ENCODE measurements at regions not wholly inside any gene's neighbourhood (a gene's known extent, or its start where the extent isn't known, plus 50 kb on each side); places are given as distances from the start of the nearest gene placed in this dataset.

DNA sequence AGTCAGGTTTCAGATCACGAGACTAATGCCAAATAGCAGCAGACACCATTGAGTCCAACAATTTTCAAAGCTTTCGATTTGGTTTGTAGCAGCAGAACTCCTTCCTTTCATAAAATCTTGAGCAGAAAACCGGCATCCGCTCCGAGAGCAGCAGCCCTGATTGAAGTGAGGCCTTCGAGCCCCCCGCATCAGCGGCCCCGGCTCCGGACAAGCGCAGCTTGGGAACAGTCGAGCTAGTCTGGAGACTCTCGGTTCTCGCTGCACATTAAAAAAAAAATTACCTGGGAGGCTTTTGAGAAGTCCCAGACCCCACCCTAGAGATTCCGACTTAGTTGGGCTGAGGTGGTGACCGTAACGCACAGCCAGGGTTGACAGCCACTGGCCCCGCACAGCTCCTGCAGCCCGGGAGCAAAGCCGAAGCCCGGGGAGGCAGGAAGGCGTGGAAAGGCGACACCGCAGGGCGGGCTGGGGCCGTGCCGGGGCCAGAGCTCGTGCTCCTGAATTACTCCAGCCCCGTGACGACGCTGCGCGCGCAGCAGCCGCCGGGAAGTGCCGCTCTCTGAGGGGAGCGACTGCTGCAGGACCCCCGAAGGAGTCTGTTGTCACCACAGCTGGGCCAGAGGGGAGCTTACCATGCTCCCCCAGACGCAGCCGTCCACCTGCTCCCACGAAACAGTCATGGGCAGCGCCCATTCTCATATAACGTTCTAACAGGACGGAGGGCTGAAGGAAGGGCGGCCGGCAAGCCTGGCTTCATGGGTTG is 57.8 kb downstream of the SPATA19 start:
- Mint-ChIP-seq H3K36me3 (no peaks in the 10 kb centered on the region), H3K27me3 (peaks cover 49% of the 10 kb centered on the region), H3K9me3 (no peaks in the 10 kb centered on the region), H3K4me3 (no peak overlapping the region), H3K27ac (no peak overlapping the region), H3K4me1 (peaks cover 6% of the 10 kb centered on the region)
- ATAC-seq: no peak

DNA sequence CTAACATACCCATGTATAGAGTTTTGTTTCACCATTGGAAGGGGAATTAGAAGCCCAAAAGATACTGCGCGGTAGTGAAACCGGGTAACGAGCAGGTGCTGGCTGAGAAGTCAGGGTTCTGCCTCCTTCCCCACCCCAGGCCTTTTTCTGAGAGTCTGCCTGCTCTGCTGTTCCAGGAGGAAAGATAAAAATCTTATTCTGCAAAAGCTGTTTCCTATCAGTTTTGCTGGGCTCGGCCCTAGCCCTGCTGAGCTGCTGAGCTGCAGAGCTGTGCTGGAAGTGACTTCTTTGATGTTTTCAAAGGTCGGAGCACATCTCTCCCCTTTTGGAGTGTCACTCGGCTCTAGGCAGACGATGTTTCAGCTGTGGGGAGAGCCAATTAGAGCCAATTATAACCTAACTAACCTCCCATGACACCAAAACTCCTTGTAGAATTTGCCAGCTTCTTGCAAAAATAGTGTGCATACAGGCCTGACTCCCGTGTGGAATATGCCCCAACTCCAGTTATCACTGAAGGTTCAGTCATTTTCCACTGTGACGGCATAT is 59.4 kb downstream of the SPATA19 start:
- Mint-ChIP-seq H3K4me1 (peaks cover 6% of the 10 kb centered on the region), H3K4me3 (no peak overlapping the region), H3K27ac (no peak overlapping the region), H3K9me3 (no peaks in the 10 kb centered on the region), H3K36me3 (no peaks in the 10 kb centered on the region), H3K27me3 (peaks cover 53% of the 10 kb centered on the region)
- ATAC-seq: no peak

DNA sequence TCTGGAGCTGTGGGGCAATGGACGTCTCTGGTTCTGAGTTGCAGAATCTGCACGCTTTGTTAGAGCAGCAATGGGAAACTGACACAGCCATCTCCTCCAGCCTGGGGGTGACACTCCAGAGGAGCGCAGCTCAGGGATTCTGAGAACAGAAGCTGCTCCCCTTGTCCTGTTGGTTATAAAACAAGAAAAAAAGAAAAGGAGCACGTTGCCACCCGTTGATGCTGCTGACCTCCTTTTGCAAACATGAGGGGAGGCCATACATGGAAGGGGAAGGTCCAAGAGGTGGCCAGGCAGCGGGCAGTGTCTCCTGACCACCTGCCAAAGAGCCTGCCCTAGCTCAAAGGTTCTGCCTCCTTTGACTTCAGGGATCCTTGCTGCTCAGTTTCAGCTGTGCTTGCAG is 61.0 kb downstream of the SPATA19 start:
- Mint-ChIP-seq H3K36me3 (no peaks in the 10 kb centered on the region), H3K27ac (no peak overlapping the region), H3K9me3 (no peaks in the 10 kb centered on the region), H3K27me3 (peaks cover 38% of the 10 kb centered on the region), H3K4me1 (peaks cover 6% of the 10 kb centered on the region), H3K4me3 (no peak overlapping the region)
- no peak for ATAC-seq

DNA sequence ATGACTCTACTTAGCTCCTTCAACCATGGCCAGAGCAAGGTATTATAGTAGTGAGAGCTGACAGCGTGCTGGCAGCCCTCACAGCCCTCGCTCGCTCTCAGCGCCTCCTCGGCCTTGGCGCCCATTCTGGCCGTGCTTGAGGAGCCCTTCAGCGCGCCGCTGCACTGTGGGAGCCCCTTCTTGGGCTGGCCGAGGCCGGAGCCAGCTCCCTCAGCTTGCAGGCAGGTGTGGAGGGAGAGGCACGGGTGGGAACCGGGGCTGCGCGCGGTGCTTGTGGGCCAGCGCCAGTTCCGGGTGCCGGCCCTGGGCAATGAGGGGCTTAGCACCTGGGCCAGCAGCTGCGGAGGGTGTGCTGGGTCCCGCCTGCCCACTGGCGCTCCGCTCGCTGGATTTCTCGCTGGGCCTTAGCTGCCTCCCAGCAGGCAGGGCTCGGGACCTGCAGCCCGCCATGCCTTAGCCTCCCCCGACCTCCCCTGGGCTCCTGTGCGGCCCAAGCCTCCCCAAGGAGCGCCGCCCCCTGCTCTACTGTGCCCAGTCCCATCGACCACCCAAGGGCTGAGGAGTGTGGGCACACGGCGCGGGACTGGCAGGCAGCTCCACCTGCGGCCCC is 63.1 kb downstream of the SPATA19 start:
- ATAC-seq: no peak
- Mint-ChIP-seq H3K36me3 (no peaks in the 10 kb centered on the region), H3K9me3 (no peaks in the 10 kb centered on the region), H3K27me3 (peaks cover 21% of the 10 kb centered on the region), H3K27ac (no peak overlapping the region), H3K4me3 (no peak overlapping the region), H3K4me1 (no peaks in the 10 kb centered on the region)

DNA sequence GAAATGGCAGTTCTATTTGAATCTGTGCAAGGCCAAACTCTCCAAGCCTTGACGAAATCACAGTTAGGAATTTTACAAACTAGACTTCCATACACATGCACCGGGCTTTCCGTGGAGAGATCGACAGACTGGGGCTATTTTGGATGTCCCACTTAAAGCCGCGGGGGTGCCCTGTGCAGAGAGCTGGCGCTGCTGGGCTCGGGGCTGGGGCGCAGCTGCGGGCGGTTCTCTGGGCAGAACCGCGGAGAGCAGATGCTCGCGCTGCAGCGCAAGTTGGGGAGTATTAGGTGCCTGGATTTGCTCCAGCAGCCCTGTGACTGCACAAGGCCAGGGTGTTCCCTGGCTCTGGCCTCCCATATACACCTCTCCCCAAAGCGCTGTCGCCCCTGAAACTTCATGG is 67.2 kb downstream of the SPATA19 start:
- H3K27me3 Mint-ChIP-seq: peaks cover 8% of the 10 kb centered on the region
- ATAC-seq: no peak
- no peak overlapping the region for H3K4me3 Mint-ChIP-seq
- H3K9me3 Mint-ChIP-seq: peaks cover 4% of the 10 kb centered on the region
- H3K36me3 Mint-ChIP-seq: no peaks in the 10 kb centered on the region
- no peaks in the 10 kb centered on the region for H3K4me1 Mint-ChIP-seq
- H3K27ac Mint-ChIP-seq: no peak overlapping the region

DNA sequence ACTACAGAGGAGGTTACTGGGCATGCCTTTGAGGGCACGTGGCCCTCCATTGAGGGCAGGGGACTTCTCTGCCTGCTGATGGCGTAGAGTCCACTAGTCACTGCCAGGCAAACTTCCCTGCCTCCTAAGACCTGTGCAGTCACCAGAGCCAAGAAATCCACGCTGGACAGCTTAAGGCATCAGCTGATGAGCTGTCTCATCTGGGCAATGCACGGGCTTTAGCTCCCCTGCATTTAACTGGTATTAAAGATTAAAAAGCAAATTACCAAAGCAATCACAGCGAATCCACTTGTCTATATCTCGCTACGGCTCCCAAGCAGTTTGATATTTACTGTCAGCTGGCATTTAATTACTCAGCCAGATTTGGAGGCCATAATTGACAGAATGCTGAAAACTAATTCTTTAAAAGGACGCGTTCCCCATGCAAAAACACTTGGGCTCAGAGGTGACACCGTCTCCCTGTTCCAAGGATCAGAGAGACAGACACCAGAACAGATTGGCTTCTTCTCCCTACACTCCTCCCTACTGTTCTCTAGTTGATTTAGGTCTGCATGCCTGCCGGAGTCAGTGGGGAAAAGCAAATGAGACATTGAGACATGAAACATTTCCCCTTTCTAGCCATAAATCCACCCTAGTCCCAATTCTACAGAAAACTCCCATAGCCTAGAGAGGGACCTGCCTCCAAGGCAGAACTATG is 68.5 kb downstream of the SPATA19 start:
- peaks cover 8% of the 10 kb centered on the region for H3K27me3 Mint-ChIP-seq
- no peaks in the 10 kb centered on the region for H3K36me3 Mint-ChIP-seq
- H3K4me1 Mint-ChIP-seq: no peaks in the 10 kb centered on the region
- no peak for ATAC-seq
- no peak overlapping the region for H3K4me3 Mint-ChIP-seq
- H3K27ac Mint-ChIP-seq: no peak overlapping the region
- peaks cover 4% of the 10 kb centered on the region for H3K9me3 Mint-ChIP-seq

DNA sequence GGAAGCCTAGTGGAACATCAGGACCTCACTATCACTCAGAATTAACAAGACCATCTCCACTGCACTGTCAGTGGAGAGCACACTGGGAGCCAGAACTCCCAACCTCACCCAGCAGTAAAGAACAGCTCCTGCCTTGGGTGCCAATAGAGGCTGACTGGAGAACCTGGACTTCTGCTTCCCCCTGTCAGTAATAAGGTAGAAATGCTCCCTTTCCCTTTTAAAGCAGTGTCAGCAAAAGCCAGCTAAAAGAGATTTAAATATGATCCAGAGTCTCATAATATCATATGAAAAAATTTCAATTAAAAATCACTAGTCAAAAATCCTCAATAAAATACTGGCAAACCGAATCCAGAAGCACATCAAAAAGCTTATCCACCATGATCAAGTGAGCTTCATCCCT is 82.8 kb downstream of the SPATA19 start:
- H3K27ac Mint-ChIP-seq: no peak overlapping the region

DNA sequence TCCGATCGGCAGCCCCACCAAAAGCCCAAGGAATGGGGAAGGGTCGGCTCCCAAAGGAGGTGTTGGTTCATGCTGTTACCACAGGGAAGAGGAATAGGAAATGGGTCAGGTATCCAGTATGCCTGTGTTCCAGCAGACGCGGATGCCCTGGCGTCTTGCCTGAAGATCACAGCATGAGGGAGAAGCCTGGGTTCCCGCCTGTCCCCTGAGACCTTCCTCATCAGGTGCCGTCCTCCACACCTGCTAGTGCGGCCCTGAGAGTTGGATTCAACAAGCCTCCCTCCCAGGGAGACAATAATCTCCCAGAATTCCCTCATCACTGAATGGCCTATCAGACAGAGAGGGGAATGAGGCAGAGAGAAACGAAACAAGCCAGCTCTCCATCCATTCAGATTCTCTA is 92.2 kb downstream of the SPATA19 start:
- H3K4me3 Mint-ChIP-seq: no peak overlapping the region
- no peak for ATAC-seq
- H3K27me3 Mint-ChIP-seq: peaks cover 26% of the 10 kb centered on the region
- no peaks in the 10 kb centered on the region for H3K36me3 Mint-ChIP-seq
- H3K27ac Mint-ChIP-seq: no peak overlapping the region
- H3K9me3 Mint-ChIP-seq: peaks cover 8% of the 10 kb centered on the region
- H3K4me1 Mint-ChIP-seq: no peaks in the 10 kb centered on the region

More for the DNA sequence above, 82.8 kb downstream of the SPATA19 start:
- ATAC-seq: no peak
- no peaks in the 10 kb centered on the region for H3K4me1 Mint-ChIP-seq
- H3K4me3 Mint-ChIP-seq: no peak overlapping the region
- H3K9me3 Mint-ChIP-seq: peaks cover 15% of the 10 kb centered on the region
- H3K36me3 Mint-ChIP-seq: no peaks in the 10 kb centered on the region
- no peaks in the 10 kb centered on the region for H3K27me3 Mint-ChIP-seq

DNA sequence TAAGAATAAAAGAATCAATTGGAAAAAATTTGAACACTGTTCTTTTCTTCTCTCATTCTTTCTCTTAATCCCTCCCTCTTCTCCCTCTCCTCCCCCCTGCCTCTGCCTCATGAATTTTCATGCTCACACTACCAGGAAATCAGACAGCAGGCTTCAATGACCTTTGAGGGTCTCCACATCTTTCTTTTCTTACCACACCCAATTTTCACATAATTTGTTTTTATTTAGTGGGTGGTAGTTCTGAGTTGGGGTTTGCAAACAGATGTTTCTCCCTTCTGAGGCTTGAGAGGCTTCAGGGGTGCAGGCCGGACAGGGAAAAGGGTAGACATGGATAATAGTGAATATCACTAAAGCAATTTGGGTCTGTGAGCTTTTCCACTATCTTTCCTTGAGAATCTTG is 95.5 kb downstream of the SPATA19 start:
- Mint-ChIP-seq H3K4me3 (no peak overlapping the region), H3K9me3 (peaks cover 4% of the 10 kb centered on the region), H3K27me3 (peaks cover 17% of the 10 kb centered on the region), H3K36me3 (no peaks in the 10 kb centered on the region), H3K4me1 (no peaks in the 10 kb centered on the region), H3K27ac (no peak overlapping the region)
- ATAC-seq: no peak

DNA sequence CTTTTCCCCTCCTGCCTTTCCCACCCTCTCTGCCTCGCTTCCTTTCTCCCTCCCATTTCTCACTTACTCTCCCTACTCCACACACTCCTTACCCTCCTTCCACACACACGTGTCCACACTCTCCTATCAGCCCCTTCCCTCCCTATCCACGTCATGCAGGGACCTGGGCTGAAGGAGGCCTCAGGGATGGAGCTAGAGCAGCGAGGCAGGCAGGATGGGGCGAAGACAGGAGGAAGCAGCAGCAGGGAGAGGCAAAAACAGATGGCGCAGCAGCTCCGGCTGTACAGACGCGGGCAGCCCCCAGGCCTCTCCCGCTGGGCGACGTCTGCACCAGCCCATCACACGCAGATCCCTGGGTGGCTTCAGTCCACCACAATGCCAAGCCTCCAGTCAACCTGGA is 97.9 kb downstream of the SPATA19 start:
- no peak overlapping the region for H3K27ac Mint-ChIP-seq
- H3K27me3 Mint-ChIP-seq: peaks cover 9% of the 10 kb centered on the region
- ATAC-seq: no peak
- peaks cover 4% of the 10 kb centered on the region for H3K9me3 Mint-ChIP-seq
- no peaks in the 10 kb centered on the region for H3K4me1 Mint-ChIP-seq
- H3K36me3 Mint-ChIP-seq: no peaks in the 10 kb centered on the region
- H3K4me3 Mint-ChIP-seq: no peak overlapping the region

DNA sequence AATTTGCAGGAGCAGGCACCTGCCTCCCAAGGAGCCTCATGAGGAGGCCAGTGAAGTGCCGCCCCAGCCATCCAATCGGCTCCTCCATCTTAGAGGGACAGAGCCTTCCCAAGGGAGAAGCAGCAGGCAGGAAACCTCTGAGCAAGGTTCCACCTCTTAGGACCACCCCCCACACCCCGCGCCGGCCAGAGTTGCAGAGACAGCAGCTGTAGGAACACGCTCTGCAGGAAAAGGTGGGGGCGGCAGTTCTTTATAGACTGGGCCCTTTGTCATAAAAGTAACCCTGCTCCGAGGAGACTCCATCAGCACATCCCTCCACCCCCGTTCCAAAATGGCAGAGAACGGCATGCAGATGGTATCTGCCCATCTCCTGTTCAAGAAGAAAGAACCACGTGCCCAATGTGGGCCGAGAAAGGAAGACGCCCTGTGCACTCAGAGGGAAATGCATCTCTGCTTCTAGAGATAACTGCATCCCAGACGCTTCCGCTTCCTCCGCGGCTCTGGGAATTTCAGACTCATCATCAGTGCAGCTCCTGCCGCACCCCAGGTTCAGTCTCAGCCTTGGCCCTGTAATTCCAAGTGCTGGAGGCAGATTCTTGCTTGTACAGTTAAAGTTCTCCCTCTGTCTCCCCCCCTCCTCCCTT is 98.5 kb downstream of the SPATA19 start:
- Mint-ChIP-seq H3K4me3 (no peak overlapping the region), H3K27ac (no peak overlapping the region), H3K36me3 (no peaks in the 10 kb centered on the region), H3K4me1 (no peaks in the 10 kb centered on the region), H3K9me3 (peaks cover 4% of the 10 kb centered on the region), H3K27me3 (peaks cover 9% of the 10 kb centered on the region)
- ATAC-seq: no peak

DNA sequence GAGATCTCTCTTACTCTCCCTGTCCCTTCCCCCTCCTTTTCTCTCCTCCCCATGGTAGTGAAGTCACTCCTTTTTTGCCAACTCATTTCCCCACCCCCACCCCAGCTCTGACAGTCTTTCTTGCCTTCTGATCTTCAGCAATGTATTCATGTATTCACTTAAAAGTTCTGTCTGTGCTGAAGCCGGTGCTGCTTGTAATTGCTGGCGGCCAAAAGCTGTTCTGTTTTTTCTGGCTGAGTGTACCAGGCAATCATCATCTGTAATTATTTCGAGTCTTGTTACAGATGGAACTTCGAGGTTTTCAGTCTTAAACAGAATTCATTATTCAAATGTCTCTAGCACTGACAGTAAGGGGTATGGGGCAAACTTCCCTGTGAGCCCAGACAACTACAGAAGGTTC is 99.5 kb downstream of the SPATA19 start:
- no peak for ATAC-seq
- Mint-ChIP-seq H3K4me3 (no peak overlapping the region), H3K27me3 (peaks cover 9% of the 10 kb centered on the region), H3K4me1 (no peaks in the 10 kb centered on the region), H3K27ac (no peak overlapping the region), H3K36me3 (no peaks in the 10 kb centered on the region), H3K9me3 (peaks cover 4% of the 10 kb centered on the region)

DNA sequence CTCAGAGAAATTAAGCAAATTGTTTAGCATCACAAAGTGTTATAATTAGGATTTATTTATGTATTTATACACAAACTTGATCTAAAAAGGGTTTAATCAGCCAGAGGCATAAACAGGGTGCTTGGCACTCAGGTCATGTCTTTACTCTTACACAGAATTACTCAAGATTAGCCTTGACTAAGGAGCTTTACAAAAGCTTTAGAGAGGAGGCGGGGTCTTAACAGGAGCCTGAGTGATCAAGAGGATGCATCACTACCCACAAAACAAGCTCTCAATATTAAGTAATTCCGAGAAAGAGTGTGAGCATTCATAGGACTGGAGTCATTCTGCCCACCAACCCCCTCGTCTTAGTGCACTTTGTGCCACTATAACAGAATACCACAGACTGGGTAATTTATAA is 103.0 kb downstream of the SPATA19 start:
- no peak for ATAC-seq
- H3K4me1 Mint-ChIP-seq: no peaks in the 10 kb centered on the region
- H3K27ac Mint-ChIP-seq: no peak overlapping the region
- peaks cover 9% of the 10 kb centered on the region for H3K9me3 Mint-ChIP-seq
- no peaks in the 10 kb centered on the region for H3K27me3 Mint-ChIP-seq
- no peak overlapping the region for H3K4me3 Mint-ChIP-seq
- H3K36me3 Mint-ChIP-seq: no peaks in the 10 kb centered on the region

DNA sequence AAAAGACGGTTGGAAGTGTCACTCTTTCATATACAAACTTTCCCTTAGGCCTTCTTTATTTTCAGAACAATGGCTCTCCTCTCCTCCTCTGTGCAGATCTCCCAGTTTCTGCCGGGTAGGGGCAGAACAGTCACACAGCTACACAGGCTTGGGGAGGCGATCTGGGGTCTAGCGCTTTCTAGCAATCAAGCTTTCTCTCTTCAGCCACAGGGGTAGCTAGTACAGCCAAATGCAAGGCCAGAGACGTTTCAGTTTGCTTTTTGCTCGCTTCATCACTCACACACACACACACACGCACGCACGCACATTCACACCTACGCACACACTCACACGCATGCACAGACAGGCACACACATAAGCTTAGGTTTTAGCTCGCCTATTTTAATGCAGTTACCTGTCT is 104.3 kb downstream of the SPATA19 start:
- no peak overlapping the region for H3K27ac Mint-ChIP-seq
- H3K27me3 Mint-ChIP-seq: no peaks in the 10 kb centered on the region
- no peaks in the 10 kb centered on the region for H3K4me1 Mint-ChIP-seq
- H3K4me3 Mint-ChIP-seq: no peak overlapping the region
- peaks cover 6% of the 10 kb centered on the region for H3K9me3 Mint-ChIP-seq
- no peak for ATAC-seq
- H3K36me3 Mint-ChIP-seq: no peaks in the 10 kb centered on the region

DNA sequence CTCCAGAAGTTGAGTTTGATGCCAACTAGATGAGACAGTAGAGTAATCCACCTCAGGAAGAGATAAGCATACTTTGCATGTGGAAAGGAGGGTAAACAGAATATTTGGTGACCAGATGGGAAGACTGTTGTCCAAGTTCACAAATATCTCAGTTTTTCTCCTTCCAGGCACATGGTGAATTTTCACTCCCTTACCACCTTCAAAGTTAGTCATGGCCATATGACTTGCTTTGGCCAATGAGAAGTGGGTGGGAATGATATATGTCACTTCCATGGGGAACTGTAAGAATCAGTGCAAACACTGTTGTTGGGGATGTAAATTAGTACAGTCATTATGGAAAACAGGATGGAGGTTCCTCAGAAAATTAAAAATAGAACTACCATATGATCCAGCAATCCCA is 105.8 kb downstream of the SPATA19 start:
- no peaks in the 10 kb centered on the region for H3K36me3 Mint-ChIP-seq
- H3K4me3 Mint-ChIP-seq: no peak overlapping the region
- no peaks in the 10 kb centered on the region for H3K27me3 Mint-ChIP-seq
- no peaks in the 10 kb centered on the region for H3K4me1 Mint-ChIP-seq
- ATAC-seq: no peak
- H3K9me3 Mint-ChIP-seq: peaks cover 9% of the 10 kb centered on the region
- no peak overlapping the region for H3K27ac Mint-ChIP-seq
